Brain microvascular endothelial cell (primary cell): ENCODE measurements at regions not wholly inside any gene's neighbourhood (a gene's known extent, or its start where the extent isn't known, plus 50 kb on each side); places are given as distances from the start of the nearest gene placed in this dataset.

Experiments used
- DNase-seq: peaks from one replicate; pipeline ENCODE4 v3.0.0-alpha.2; 2020
- H3K27ac ChIP-seq: fragments of 250-450 bp; sonication (Bioruptor Pico); 2 replicates; pipeline ENCODE4 v1.5.1; 2020; ENCODE audit warnings: mild to moderate bottlenecking, moderate library complexity
- H3K27me3 ChIP-seq: fragments of 250-450 bp; sonication (Bioruptor Pico); replicated peaks from 2 replicates; pipeline ENCODE4 v1.5.1; 2020; ENCODE audit warnings: mild to moderate bottlenecking
- H3K36me3 ChIP-seq: fragments of 250-450 bp; sonication (Bioruptor Pico); replicated peaks from 2 replicates; pipeline ENCODE4 v1.5.1; 2020; ENCODE audit warnings: mild to moderate bottlenecking
- H3K4me3 ChIP-seq: 2 replicates; pipeline ENCODE4 v1.5.1; 2011; ENCODE audit warnings: low read depth, mild to moderate bottlenecking, control low read depth, low read length, moderate library complexity
- CTCF ChIP-seq: IDR thresholded peaks from 2 replicates; pipeline ENCODE4 v1.5.1; 2011; ENCODE audit warnings: low read depth, mild to moderate bottlenecking, moderate library complexity, low read length, control low read depth, inconsistent platforms; ENCODE audit errors: missing control alignments
- in situ Hi-C: cut with HindIII; loops from 2 replicates; pipeline ENCODE4 v1.10.0; 2017; ENCODE audit warnings: low sequenced_read_pairs, low pct_ligation_motif_present

GRCh38 chr6:104183816-104184435 lies 675.8 kb downstream of the HACE1 start:
- no peak for TF ChIP-seq CTCF

GRCh38 chr6:104182811-104183210 lies 676.9 kb downstream of the HACE1 start:
- TF ChIP-seq CTCF, result no peak
- no peaks in the 10 kb centered on the region for H3K27me3 ChIP-seq
- no peak overlapping the region for H3K4me3 ChIP-seq
- no peaks in the 10 kb centered on the region for H3K36me3 ChIP-seq
- no peak overlapping the region for H3K27ac ChIP-seq
- in situ Hi-C loops, result no loop called here
- DNase-seq, result peak; percentile 18

More at GRCh38 chr6:104183816-104184435, 675.8 kb downstream of the HACE1 start:
- in situ Hi-C loops, result no loop called here
- Histone ChIP-seq H3K27ac (no peak overlapping the region), H3K27me3 (no peaks in the 10 kb centered on the region), H3K4me3 (no peak overlapping the region), H3K36me3 (no peaks in the 10 kb centered on the region)
- DNase-seq, result no peak

GRCh38 chr6:104173668-104174067 lies 686.1 kb downstream of the HACE1 start:
- in situ Hi-C loops, result no loop called here
- no peaks in the 10 kb centered on the region for H3K27me3 ChIP-seq
- no peak overlapping the region for H3K4me3 ChIP-seq
- no peak for DNase-seq
- no peaks in the 10 kb centered on the region for H3K36me3 ChIP-seq
- no peak for TF ChIP-seq CTCF
- H3K27ac ChIP-seq, result no peak overlapping the region

GRCh38 chr6:104170401-104170800 lies 689.3 kb downstream of the HACE1 start:
- TF ChIP-seq CTCF, result no peak
- Histone ChIP-seq H3K27me3 (no peaks in the 10 kb centered on the region), H3K4me3 (no peak overlapping the region), H3K36me3 (no peaks in the 10 kb centered on the region), H3K27ac (no peak overlapping the region)
- no peak for DNase-seq
- in situ Hi-C loops, result no loop called here

- no peak for DNase-seq
- no peaks in the 10 kb centered on the region for H3K27me3 ChIP-seq
- in situ Hi-C loops, result no loop called here
- H3K4me3 ChIP-seq, result no peak overlapping the region
- no peaks in the 10 kb centered on the region for H3K36me3 ChIP-seq
- no peak overlapping the region for H3K27ac ChIP-seq
- no peak for TF ChIP-seq CTCF
Measured at GRCh38 chr6:104166055-104166668, 693.6 kb downstream of the HACE1 start.
